ENCODE measurements at regions not wholly inside any gene's neighbourhood (a gene's known extent, or its start where the extent isn't known, plus 50 kb on each side); places are given as distances from the start of the nearest gene placed in this dataset.

- DNase-seq (ENCODE audit: low read depth in 2 of 2): no peak
Observed at GRCh38 chr5:30734118-30734517, 459.4 kb upstream of the CDH6 start.

- DNase-seq (ENCODE audit: low read depth in 2 of 2): no peak
Observed at GRCh38 chr5:30725073-30725472, 468.4 kb upstream of the CDH6 start.

DNA sequence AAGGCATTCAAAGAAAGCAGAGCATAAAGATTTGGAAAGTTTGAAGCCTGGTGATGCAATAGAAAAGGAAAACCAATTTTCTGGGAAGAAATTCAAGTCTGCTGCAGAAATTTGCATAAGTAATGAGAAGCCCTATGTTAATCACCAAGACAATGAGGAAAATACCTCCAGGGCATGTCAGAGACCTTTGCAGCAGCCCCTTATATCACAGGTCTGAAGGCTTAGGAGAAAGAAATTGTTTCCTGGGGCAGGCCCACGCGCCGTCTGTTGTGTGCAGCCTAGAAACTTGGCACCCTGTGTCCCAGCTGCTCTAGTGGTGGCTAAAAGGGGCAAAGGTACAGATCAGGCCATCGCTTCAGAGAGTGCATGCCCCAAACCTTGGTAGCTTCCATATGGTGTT lies 495.3 kb upstream of the CDH6 start:
- DNase-seq (ENCODE audit: low read depth in 2 of 2): no peak

DNA sequence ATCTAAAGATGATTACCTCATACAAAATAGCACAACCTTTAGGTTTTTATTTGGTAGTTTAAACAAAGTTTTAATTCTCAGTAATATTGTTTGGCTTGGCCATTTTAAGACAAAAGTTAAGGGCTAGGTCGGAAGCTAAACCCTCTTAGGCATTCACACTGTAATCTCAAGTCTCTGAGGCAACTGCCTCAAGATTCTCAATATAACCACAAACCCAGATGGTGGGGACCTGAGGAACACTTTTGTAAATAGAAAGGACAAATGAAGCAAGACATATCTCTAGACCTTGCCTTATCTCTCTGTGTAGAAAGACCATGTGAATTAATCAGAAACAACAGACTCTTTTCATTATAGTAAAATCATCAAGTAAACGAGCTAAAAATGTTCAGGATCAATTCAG lies 500.2 kb upstream of the CDH6 start:
- no peak for DNase-seq (ENCODE audit: low read depth in 2 of 2)

DNA sequence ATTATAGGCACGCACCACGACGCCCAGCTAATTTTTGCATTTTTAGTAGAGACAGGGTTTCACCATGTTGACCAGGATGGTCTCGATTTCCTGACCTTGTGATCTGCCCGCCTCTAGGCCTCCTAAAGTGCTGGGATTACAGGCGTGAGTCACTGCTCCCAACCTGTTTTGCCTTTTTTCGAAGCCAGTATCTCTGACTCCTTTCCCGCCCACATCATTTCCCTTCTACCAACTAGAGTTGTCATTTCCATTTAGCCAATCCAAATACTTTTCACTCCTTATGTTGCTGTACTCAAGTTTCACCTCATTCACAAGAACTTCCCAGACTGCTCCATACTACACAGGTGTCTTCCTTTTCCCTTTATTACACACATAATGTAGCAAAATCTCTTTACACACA lies 502.6 kb upstream of the CDH6 start:
- no peak for DNase-seq (ENCODE audit: low read depth in 2 of 2)

DNA sequence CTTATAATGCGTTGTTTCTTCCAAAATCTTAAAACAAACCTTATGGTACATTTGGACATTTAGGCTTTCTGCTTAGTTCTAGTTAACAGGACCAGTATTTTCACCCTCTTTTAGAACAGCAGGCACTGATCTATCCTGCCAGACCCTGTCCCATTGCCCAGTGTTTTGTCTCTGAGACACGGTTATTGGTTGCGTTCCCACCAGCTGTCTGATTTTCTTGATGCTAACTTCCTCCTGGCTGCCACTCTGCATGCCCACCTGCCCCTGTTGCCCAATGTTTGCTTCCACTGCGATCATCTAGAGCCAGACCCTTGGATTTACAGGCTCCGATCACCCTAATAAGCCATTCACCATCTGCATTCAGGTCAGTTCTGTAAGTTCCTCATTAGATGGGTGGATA lies 506.0 kb upstream of the CDH6 start:
- no peak for DNase-seq (ENCODE audit: low read depth in 2 of 2)

DNA sequence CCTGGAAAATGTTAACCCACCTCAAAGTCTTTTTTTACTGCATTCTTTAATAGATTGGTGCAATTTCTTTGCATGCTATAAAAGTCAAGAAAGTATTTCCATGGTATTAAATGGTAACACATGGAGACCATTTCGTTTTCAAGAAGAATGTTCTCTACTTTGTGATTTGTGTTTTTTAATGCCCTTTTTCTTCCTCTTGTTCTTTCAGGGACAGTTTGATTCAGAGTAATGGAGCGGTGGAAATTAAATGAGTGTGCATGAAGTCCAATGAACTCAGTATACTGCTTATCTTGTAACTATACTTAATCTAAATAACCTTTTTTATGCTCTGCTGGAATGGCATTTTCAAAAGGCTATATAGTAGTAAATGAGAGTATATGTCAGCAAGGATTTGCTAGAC lies 507.0 kb upstream of the CDH6 start:
- DNase-seq (ENCODE audit: low read depth in 2 of 2): no peak

DNA sequence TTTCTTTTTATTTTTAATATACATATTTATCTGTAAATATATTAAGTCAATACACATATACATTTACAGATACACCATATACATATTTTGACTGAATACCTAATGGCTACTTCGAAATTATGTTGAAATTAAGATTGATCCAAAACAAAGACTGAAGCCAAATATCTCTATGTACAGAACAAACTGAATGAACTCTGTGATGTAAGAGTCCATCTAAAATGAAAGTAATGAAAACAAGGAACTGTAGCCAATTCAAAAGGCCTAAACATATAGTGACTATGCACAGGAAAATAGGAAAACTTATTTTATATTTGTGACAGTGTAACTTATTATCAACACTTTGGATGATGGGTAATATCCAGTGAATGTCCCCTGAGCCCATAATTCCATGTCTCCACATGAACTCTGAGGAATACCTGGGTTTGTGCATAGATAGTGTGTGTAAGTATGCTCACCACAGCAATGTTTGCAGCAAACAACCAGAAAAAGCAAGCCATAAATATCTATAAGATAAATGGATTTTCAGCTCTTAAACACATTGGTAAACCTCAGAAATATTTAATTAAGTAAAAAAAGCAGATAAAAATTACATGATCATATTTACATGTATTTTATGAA lies 517.2 kb upstream of the CDH6 start:
- no peak for DNase-seq (ENCODE audit: low read depth in 2 of 2)

DNA sequence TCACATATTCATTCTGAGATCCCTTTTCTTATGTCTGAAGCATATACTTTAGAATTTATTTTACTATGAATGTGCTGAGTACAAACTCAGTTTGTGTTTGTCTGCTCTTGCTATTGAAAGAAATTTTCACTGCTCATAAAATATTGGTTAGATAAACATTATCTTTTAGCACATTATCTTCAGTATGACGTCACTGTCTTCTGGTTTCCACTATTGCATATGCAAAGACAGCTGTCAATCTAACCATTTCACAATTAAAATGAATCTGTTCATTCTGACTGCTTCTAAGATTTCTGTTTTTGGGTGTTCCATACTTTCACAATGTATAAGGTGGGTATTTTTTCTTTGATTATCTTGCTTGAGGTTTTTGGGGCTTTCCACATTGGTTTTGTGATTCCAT lies 526.2 kb upstream of the CDH6 start:
- DNase-seq (ENCODE audit: low read depth in 2 of 2): no peak

- no peak for DNase-seq (ENCODE audit: low read depth in 2 of 2)
Observed at GRCh38 chr5:30663536-30663935, 530.0 kb upstream of the CDH6 start.

- no peak for DNase-seq (ENCODE audit: low read depth in 2 of 2)
Observed at GRCh38 chr5:30662373-30662772, 531.1 kb upstream of the CDH6 start.

GRCh38 chr5:30661730-30662129 lies 531.8 kb upstream of the CDH6 start:
- DNase-seq (ENCODE audit: low read depth in 2 of 2): no peak

GRCh38 chr5:30659417-30659816 lies 534.1 kb upstream of the CDH6 start:
- no peak for DNase-seq (ENCODE audit: low read depth in 2 of 2)

DNA sequence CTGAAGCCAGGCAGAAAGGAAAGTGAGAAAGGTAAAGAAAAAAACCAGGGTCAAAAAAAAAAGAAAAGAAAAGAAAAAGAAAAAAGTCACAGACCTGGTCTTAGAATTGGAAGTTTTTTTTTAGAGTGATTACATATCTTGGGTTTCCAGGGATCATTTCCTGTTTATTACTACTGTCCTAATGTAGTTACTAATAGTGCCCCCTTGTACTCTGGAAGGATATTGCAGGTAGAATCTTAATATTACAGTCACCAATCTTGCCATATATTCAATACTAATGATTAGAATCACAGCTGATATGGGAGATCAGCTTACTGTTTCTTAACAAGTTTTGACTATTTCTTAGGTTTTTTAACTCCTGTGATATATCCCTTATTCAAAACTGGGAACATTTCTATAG lies 543.2 kb upstream of the CDH6 start:
- no peak for DNase-seq (ENCODE audit: low read depth in 2 of 2)

GRCh38 chr5:30638899-30639298 lies 554.6 kb upstream of the CDH6 start:
- no peak for DNase-seq (ENCODE audit: low read depth in 2 of 2)

GRCh38 chr5:30627945-30628344 lies 565.5 kb upstream of the CDH6 start:
- no peak for DNase-seq (ENCODE audit: low read depth in 2 of 2)

DNA sequence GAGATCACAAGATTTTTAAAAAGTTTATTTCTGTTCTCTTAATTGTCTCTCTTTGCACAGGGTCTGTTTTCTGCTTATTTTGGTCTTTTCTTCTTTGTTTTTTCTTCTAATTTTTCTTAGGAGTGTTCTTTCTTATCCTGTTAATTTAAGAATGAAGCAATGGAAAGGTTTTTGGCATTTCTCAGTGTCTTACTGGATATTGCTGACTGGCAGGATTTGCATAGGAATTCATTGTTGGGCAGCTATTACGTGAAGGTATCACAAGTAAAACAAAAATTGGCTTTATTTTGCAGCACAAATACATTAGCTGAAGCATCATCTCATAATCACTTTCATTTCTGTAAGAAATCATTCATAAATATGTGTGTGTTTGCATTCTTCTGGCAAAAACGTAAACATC lies 566.9 kb upstream of the CDH6 start:
- no peak for DNase-seq (ENCODE audit: low read depth in 2 of 2)

- DNase-seq (ENCODE audit: low read depth in 2 of 2): no peak
Observed at GRCh38 chr5:30620481-30621085, 572.9 kb upstream of the CDH6 start.

GRCh38 chr5:30608501-30608900 lies 585.0 kb upstream of the CDH6 start:
- no peak for DNase-seq (ENCODE audit: low read depth in 2 of 2)

GRCh38 chr5:30607301-30607894 lies 586.1 kb upstream of the CDH6 start:
- DNase-seq (ENCODE audit: low read depth in 2 of 2): no peak

- DNase-seq (ENCODE audit: low read depth in 2 of 2): no peak
Observed at GRCh38 chr5:30605693-30606268, 587.7 kb upstream of the CDH6 start.

DNA sequence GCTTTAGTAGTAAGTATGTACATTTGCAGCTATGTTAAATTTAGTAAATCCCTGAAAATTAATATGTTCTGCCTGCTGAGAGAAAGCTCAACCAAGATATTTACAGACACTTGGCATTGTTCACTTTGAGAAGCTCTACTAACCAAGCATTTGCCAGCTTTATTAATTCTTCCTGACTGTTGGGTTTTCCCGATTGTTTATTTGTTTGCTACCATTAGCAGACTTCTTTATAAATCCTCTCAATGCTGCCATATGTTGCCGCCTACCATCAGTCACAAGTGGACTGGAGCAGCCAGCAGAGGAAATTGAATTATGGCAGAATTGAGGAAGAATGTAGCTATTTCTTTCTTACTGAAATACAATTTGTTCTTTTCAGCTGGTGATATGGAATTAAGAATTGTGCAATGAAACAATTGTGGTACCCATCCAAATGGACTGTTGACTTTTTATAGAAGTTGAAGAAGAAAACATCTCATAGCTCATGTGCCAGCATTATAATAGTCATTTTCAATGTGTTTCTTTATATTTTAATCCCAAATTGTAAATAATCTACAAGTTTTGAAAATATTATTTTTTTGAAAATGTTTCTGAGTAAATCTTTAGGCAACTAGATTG lies 588.7 kb upstream of the CDH6 start:
- no peak for DNase-seq (ENCODE audit: low read depth in 2 of 2)

DNA sequence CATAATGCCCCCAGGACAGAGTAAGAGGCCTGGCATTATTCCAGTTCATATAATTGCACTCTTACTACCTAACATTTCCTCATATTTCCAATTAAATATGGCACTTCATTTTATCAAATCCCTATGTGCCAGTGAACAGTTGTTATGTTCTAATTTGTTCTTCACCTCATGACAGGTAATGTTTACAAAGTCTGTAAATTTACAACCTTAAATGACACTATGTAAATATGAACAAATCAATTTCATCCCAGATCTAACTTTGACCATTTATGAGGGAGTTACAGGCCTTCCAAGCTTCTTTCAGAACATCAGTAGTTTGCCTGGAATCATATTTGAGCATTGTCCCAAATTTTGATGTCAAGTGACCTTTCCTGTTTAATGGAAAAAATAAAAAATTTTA lies 592.6 kb upstream of the CDH6 start:
- no peak for DNase-seq (ENCODE audit: low read depth in 2 of 2)
